GM23248 (cell line): ENCODE measurements at regions not wholly inside any gene's neighbourhood (a gene's known extent, or its start where the extent isn't known, plus 50 kb on each side); places are given as distances from the start of the nearest gene placed in this dataset.

ENCODE experiments used
- DNase-seq: peaks from one replicate; pipeline ENCODE4 v3.0.0-alpha.2; 2015
- H2AFZ ChIP-seq: fragments of 200-600 bp; sonication (generic); 2 replicates; pipeline ENCODE4 v1.6.1; 2016; ENCODE audit warnings: antibody characterized with exemption
- H3F3A ChIP-seq: fragments of 200-600 bp; sonication (generic); 2 replicates; pipeline ENCODE4 v1.6.1; 2016; ENCODE audit warnings: mild to moderate bottlenecking, antibody characterized with exemption, mixed run types; ENCODE audit not compliant: insufficient read depth
- H3K27ac ChIP-seq: fragments of 200-600 bp; sonication (generic); 2 replicates; pipeline ENCODE4 v1.5.1; 2016; ENCODE audit warnings: mild to moderate bottlenecking
- H3K27me3 ChIP-seq: fragments of 200-600 bp; sonication (generic); replicated peaks from 2 replicates; pipeline ENCODE4 v1.6.1; 2016; ENCODE audit warnings: mild to moderate bottlenecking; ENCODE audit not compliant: insufficient read depth
- H3K36me3 ChIP-seq: fragments of 200-600 bp; sonication (generic); 2 replicates; pipeline ENCODE4 v1.6.1; 2016; ENCODE audit warnings: low read depth, mild to moderate bottlenecking
- H3K4me1 ChIP-seq: fragments of 200-600 bp; sonication (generic); 2 replicates; pipeline ENCODE4 v1.6.1; 2016; ENCODE audit warnings: mild to moderate bottlenecking; ENCODE audit not compliant: insufficient read depth
- H3K4me2 ChIP-seq: fragments of 200-600 bp; sonication (generic); one replicate; pipeline ENCODE4 v1.6.1; 2016; ENCODE audit warnings: mild to moderate bottlenecking; ENCODE audit not compliant: unreplicated experiment
- H3K4me3 ChIP-seq: fragments of 200-600 bp; sonication (generic); 2 replicates; pipeline ENCODE4 v1.5.1; 2016; ENCODE audit warnings: mild to moderate bottlenecking
- H3K79me2 ChIP-seq: fragments of 200-600 bp; sonication (generic); 2 replicates; pipeline ENCODE4 v1.6.1; 2016; ENCODE audit warnings: mild to moderate bottlenecking; ENCODE audit not compliant: insufficient read depth
- H3K9ac ChIP-seq: fragments of 200-600 bp; sonication (generic); 2 replicates; pipeline ENCODE4 v1.6.1; 2016; ENCODE audit warnings: mild to moderate bottlenecking
- H3K9me2 ChIP-seq: fragments of 200-600 bp; sonication (generic); 2 replicates; pipeline ENCODE4 v1.6.1; 2016; ENCODE audit warnings: mixed run types, mild to moderate bottlenecking, moderate library complexity; ENCODE audit not compliant: insufficient read depth
- H3K9me3 ChIP-seq: fragments of 200-600 bp; sonication (generic); one replicate; pipeline ENCODE4 v1.6.1; 2017; ENCODE audit warnings: low read depth
- H4K20me1 ChIP-seq: fragments of 200-600 bp; sonication (generic); 2 replicates; pipeline ENCODE4 v1.6.0; 2016; ENCODE audit not compliant: insufficient read depth
- EZH2 ChIP-seq: fragments of 200-600 bp; sonication (generic); IDR thresholded peaks from 2 replicates; pipeline ENCODE4 v1.6.1; 2018; ENCODE audit warnings: antibody characterized with exemption, mild to moderate bottlenecking; ENCODE audit not compliant: insufficient read depth, poor library complexity, severe bottlenecking
- EZH2phosphoT487 ChIP-seq: fragments of 200-600 bp; sonication (generic); IDR thresholded peaks from 2 replicates; pipeline ENCODE4 v1.6.1; 2018; ENCODE audit warnings: antibody characterized with exemption, moderate library complexity, mild to moderate bottlenecking, low read depth; ENCODE audit not compliant: insufficient read depth
- WGBS, 2 experiments: methylation state at CpG; one replicate each; pipeline ENCODE4 v1.1.6; 2015 to 2017; ENCODE audit warnings: low lambda C conversion rate in 2 of 2, low coverage in 1 of 2; ENCODE audit errors: missing lambda C conversion rate in 2 of 2; 5-methylcytosine and 5-hydroxymethylcytosine counted together
- in situ Hi-C: fragments of 300-500 bp; cut with MboI; formaldehyde crosslinking; loops from 2 replicates; pipeline ENCODE4 v1.15.0; 2020

DNA sequence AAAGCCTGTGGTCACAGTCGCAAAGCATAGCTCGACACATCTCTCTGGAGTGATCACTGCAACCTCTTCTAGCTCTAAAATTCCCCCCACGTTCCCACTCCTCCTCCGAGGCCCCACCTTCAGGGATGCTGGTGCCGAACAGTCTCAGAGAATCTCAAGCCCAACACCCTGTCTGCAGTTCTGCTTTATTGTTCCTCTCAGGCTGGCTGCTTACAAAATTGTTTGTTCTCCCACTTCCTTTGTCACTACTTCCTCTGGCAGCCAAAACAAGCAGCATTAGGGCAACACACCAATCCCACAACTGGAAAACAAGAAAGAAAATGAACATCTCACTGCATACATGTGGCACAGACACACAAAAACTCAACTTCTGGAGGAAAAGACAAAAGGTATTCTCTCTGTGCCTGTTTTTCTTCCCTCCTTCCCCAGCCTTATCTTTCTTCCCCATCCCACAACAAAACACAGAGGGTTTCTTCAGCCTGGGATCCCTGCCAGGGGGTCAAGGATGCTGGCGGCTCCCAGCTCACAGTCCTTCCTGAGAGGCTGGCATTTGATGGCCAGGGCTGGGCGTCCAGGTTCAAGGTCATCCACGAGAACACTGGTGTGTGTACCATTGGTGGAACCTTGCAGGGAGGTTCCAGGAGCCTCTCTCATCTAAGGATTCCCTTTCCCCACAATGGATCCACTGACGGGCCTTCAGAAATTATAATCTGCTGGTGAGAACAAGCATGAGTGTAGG is 108.4 kb downstream of the TMCO5A start:
- H3F3A ChIP-seq = peaks cover 33% of the 10 kb centered on the region; the same call in 1 of the 2 replicates
- in situ Hi-C loops = no loop called here
- H4K20me1 ChIP-seq = no peaks in the 10 kb centered on the region
- no peak overlapping the region for H3K4me3 ChIP-seq
- H2AFZ ChIP-seq = peak overlapping the region; percentile 41
- no peak overlapping the region for H3K4me2 ChIP-seq
- no peak overlapping the region for H3K27ac ChIP-seq
- no peaks in the 10 kb centered on the region for H3K9me3 ChIP-seq
- no peaks in the 10 kb centered on the region for H3K27me3 ChIP-seq
- H3K79me2 ChIP-seq = no peaks in the 10 kb centered on the region
- no peak for DNase-seq
- H3K36me3 ChIP-seq = no peaks in the 10 kb centered on the region
- TF ChIP-seq EZH2 (no peak), EZH2phosphoT487 (no peak)
- H3K9ac ChIP-seq = no peak overlapping the region
- 70 to 74% methylated on average over 9 of the region's 9 CpGs for WGBS, 2 experiments
- peaks cover 43% of the 10 kb centered on the region for H3K4me1 ChIP-seq
- no peaks in the 10 kb centered on the region for H3K9me2 ChIP-seq

DNA sequence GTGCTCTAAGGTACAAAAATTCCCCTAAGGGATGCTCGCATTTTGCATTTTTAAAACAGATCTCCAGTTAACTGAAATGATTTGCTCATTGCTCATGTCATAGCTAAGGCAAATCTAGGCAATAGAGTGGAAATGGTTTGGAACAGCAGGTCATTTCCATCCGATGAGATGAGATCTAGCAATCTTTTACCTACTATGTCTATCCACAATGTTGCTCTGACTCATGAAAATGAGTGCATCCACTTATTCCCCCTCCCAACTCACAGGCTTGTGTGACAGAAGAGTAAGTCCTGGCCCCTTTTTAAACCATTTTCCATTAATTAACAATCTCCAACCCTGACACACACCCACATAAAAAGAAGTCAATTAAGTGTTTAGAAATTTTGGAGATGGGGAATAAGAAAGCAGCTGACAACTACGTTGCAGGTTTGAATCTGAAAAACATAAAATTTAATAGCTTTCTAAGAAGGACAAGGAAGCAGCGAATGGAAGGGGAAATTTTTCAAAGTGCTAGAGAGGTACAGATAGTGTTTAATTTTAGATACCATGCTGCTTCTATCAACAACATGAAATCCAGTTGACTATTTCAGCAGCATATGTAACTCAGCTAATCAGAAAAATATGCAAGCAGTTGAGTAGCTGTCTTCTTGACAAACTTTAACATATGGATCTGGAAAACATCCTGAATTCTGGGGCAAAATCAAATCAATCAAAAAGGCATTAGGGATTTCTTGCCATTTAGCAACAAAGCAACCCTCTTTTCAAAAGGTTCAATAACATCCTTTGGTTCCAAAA is 112.0 kb downstream of the TMCO5A start:
- H3K9ac ChIP-seq = no peak overlapping the region
- no peak overlapping the region for H3K4me2 ChIP-seq
- peaks cover 37% of the 10 kb centered on the region for H3K4me1 ChIP-seq
- no peaks in the 10 kb centered on the region for H3K79me2 ChIP-seq
- WGBS, 2 experiments = 72% methylated on average over 4 of the region's 4 CpGs
- DNase-seq = no peak
- no peaks in the 10 kb centered on the region for H4K20me1 ChIP-seq
- H3K4me3 ChIP-seq = no peak overlapping the region
- H3K36me3 ChIP-seq = no peaks in the 10 kb centered on the region
- TF ChIP-seq EZH2 (no peak), EZH2phosphoT487 (no peak)
- peaks cover 29% of the 10 kb centered on the region for H3F3A ChIP-seq
- H3K9me2 ChIP-seq = no peaks in the 10 kb centered on the region
- H3K27me3 ChIP-seq = no peaks in the 10 kb centered on the region
- H3K27ac ChIP-seq = no peak overlapping the region
- H2AFZ ChIP-seq = no peak overlapping the region
- H3K9me3 ChIP-seq = no peaks in the 10 kb centered on the region
- in situ Hi-C loops = no loop called here

DNA sequence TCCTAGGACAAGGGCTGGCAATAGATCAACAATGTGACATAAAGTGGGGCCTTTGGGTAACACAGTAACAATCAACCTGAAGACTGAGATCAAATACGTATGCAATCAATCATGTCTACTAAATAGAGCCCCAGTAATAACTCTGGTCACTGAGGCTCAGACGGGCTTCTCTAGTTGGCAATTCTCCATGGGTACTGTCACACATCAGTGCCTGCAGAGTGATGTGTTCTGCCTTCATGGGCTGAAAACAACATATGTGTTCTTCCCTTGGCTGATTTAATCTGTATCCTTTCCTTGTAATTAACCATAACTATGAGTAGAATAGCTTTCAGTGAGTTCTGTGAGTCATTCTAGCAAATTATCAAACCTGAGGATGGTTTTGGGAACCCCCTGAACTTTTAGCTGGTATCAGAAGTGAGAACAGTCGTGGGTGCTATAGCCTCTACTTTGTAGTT is 113.6 kb downstream of the TMCO5A start:
- Histone ChIP-seq H3F3A (peaks cover 24% of the 10 kb centered on the region), H3K9ac (no peak overlapping the region), H3K9me2 (no peaks in the 10 kb centered on the region), H2AFZ (no peak overlapping the region), H3K4me3 (no peak overlapping the region), H3K36me3 (no peaks in the 10 kb centered on the region), H3K27me3 (no peaks in the 10 kb centered on the region), H3K27ac (no peak overlapping the region), H4K20me1 (no peaks in the 10 kb centered on the region), H3K9me3 (no peaks in the 10 kb centered on the region), H3K79me2 (no peaks in the 10 kb centered on the region), H3K4me2 (no peak overlapping the region), H3K4me1 (peaks cover 22% of the 10 kb centered on the region)
- WGBS, 2 experiments = 66 to 71% methylated on average over 3 of the region's 3 CpGs
- in situ Hi-C loops = no loop called here
- TF ChIP-seq EZH2phosphoT487 = no peak
- no peak for TF ChIP-seq EZH2
- DNase-seq = no peak

DNA sequence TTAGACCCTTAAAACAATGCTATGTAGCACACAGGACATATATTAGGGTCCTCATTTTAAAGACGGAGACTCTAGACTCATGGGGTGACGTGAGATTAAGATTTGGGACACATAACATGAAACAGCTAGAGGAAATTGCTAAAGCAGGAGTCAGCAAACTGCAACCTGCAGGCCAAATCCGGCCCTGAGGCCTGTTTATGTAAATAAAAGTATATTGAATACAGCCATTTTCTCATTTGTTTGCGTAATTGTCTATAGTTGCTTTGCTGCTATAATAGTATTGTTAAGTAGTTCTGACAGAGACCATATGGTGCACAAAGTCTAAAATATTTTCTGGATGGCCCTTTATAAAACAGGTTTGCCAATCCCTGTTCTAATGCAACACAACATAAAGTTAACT is 115.5 kb downstream of the TMCO5A start:
- Histone ChIP-seq H3K27ac (peak overlapping the region; percentile 59), H2AFZ (no peak overlapping the region), H4K20me1 (no peaks in the 10 kb centered on the region), H3K79me2 (no peaks in the 10 kb centered on the region), H3K9me3 (no peaks in the 10 kb centered on the region), H3K9ac (peak overlapping the region; percentile 12; the same call in 1 of the 2 replicates), H3F3A (peaks cover 27% of the 10 kb centered on the region), H3K4me1 (peaks cover 36% of the 10 kb centered on the region), H3K4me3 (no peak overlapping the region), H3K9me2 (no peaks in the 10 kb centered on the region), H3K27me3 (no peaks in the 10 kb centered on the region), H3K36me3 (no peaks in the 10 kb centered on the region), H3K4me2 (peak overlapping the region; percentile 30)
- no peak for TF ChIP-seq EZH2phosphoT487
- 64 to 72% methylated on average over 4 of the region's 4 CpGs for WGBS, 2 experiments
- peak; percentile 50 for DNase-seq
- in situ Hi-C loops = no loop called here
